Right kidney (tissue), 1 donor: ENCODE measurements at regions not wholly inside any gene's neighbourhood (a gene's known extent, or its start where the extent isn't known, plus 50 kb on each side); places are given as distances from the start of the nearest gene placed in this dataset.

Source experiments
- DNase-seq: peaks from one replicate; pipeline ENCODE4 v3.0.0-alpha.2; 2016

DNA sequence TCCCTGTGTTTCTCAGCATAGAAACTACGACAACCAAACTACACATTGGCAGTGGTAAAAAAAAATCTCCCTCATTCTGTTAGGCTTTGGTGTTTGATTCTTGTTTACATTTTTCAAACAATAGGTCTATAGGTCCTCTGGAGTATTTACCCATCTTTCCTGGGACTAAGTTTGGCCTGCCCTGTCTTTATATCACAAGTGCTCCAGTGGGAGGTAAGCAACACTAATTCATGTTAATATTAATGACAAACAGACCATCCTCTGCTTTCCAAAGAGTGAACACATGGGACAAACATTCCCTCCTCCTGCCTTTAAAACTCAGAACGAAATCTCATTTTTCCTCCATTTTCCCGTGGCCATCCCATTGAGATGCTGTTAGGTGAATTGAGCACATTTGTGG is 514.1 kb upstream of the INTU start:
- no peak for DNase-seq

DNA sequence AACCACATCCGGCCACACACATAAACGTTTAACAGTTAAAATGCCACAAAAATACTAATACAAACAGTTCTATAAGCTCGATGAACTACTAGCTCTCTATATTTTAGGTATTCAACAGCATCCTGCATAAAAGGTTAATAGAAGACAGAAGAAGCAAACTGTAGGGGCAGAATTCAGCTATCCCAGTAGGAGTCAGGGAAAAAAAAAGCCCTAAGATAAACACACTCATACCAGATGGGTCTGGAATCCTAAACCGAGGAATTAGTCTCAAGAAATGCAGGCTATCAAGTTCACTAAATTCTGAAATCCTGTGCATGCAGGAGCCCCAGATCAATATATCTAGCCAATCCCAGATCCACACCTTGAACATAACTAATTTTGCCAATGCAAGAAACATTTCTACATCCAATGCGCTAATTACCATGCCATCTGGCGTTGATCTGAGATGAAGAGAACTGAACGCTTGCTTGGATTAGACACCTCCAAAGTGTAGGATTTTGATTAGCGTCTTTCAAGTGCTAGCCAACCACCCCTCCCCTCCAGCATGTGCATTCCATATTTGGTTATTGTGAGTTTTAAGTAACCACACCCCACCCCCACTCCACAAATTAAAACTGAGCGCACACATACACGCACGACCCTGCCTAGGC is 512.2 kb upstream of the INTU start:
- DNase-seq, result no peak

DNA sequence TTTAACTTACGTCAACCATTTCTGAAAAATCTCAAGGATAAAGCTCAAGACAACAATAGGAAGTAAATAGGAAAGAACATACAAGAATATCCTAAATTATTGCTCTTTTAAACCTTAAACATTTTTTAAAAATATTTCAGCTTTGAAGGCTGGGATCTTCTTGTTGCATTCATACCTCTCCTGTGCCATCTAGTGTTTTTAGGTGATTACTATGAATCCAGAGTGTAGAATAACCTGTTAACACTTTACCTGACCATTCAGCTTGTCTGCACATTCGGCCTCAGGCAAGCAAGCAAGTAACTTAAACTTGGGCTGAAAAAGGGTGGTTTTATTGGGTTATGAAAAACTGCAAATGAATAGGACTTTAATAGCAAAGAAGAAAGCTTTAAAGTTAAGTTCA is 507.8 kb upstream of the INTU start:
- DNase-seq, result no peak

DNA sequence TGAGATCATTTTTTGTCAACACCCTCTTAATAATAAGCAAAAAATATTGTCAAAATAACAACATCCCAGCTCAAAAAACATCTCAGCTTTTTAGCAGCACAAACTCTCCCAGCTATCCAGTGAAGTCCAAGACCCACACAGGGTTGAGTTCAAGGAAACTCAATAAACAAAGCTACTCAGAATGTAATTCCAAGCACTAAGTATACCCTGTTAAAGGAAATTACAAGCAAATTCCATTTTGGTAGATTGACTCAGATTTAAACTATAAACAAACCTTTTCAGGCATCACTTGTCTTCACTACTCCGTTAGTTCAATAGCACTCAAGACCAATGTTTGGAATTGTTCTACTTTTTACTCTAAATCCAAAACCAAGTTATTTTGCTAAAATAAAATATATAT is 506.0 kb upstream of the INTU start:
- DNase-seq, result no peak

DNA sequence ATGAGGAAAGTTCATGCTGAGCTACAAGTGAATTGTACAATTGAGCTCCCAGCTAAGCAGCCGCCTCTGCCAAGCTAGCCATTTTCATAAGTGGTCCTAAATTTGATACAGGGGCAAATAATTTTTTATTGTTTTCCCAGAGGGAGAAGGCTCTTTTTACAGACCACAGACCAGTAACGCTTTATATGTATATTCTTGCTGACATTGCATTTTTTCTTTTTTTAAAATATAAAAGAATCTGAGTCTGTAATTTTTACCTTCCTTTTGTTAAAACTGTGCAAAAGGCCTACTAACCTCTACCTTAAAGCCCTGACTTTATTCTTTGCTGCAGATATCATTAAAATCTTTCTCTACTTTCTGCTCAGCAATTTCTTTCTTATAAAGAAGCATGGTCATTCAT is 501.2 kb upstream of the INTU start:
- DNase-seq, result no peak

DNA sequence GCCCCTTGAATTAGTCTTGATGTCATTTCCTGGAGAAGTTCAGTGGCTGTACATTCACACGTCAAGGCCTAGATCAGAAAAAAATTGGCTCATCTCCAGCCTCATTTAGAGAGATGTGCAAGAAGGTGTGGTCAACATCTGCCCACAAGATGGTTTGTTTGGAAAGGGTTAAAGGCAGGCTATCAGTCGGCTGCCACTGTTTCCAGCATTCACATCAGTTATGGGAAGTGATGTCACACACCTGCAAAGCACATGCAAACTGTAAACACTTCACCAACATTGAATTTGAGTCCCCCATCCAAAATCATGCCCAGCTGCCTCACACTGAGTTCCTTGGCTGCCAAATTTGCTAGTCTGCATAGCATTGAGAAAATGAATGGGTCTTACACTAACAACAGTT is 498.3 kb upstream of the INTU start:
- no peak for DNase-seq

DNA sequence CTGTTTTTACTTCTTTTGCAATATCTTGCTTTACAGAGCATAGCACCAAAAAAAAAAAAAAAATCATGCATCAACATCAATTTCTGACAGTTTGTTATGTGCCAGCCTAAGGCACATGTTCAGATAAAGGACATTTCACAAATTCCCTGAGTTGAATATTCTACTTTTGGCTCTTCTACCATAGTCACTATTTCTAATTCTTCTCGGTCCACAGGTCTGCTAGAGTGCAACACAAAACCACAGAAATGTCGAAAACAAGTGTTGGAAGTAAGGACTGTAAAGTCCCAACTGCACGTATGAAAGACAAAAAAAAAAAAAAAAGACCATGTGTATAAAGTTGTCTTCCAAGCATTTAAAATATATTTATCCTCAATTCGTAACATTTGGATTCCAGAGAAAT is 494.2 kb upstream of the INTU start:
- no peak for DNase-seq

DNA sequence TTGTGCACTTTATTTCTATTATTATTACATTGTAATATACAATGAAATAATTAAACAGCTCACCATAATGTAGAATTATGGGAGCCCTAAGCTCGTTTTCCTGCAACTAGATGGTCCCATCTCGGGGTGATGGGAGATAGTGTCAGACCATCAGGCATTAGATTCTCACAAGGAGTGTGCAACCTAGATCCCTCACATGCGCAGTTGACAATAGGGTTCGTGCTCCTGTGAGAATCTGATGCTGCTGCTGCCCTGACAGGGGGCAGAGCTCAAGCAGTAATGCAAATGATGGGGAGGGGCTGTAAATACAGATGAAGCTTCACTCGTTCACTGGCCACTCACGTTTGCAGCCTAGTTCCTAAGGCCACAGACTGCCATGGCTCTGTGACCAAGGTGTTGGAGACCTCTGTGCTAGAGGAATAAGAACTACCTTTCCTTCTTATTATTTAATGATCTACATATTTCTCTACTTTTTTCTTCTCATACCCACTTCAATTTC is 492.9 kb upstream of the INTU start:
- DNase-seq, result no peak

DNA sequence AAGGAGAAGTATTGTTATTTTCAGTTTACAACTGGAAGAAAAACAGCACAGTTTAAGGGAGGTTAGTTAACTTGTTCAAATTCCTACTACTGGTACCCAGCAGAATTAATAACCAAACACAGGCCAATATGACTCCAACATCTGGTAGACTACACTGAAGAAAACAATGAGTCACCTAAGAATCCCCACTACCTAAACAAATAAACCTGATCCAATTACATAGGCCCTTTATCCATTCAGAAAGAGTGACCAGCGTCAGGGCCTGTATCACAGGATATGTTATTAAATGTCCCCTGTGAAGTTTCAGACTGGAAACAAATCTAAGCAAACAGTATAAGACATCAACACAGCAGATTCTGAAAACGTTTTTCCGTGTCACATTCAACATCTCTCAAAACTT is 492.5 kb upstream of the INTU start:
- no peak for DNase-seq

DNA sequence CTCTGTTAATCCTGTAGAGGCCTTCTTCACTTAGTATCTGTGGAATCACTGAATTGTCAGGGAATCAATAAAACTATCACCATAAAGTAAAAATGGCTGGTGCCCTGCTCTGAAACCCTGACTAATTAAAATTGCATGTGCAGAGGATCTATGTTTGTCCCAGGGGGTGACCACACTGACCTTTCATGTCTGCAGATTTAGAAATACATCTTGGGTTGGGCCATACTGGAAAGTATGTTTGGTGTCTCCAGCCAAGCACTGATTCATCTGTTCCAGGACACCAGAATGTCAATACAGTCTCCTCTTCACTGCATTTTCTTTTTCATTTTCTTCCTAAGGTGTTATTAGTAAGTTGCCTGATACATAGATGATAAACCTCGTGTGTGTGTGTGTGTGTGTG is 490.9 kb upstream of the INTU start:
- DNase-seq, result no peak

DNA sequence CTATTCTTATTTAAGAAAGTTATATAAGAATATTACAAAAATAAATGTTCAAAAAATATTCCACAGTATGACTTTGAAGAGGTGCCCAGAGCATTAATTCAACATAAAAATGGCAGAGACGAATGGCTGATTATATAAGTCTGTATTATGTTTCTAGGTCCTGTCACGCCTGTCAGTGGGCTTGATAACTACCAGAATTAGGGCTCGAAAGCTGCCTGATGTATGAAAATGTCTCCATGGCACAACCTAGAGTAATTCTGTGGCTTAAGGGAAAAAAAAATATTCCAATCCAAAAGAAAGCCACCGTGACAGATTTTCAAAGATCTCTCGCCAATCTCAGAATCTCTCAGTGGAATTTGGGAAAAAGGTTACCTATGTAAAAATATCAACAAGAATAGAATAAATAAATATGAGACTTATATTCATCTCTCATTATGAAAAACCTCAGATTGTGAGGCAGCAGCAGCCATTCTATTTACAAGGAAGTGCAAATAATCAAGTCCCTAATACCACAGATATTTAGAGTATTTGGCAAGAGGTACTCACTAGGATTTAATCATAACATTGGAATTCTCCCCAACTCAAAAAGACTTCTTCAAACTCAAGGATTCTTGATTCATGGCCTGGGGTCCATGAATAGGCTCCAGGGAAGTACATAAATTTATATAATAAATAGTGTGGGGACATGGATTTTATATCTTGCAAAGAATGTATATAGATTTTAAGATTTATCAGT is 489.1 kb upstream of the INTU start:
- no peak for DNase-seq

DNA sequence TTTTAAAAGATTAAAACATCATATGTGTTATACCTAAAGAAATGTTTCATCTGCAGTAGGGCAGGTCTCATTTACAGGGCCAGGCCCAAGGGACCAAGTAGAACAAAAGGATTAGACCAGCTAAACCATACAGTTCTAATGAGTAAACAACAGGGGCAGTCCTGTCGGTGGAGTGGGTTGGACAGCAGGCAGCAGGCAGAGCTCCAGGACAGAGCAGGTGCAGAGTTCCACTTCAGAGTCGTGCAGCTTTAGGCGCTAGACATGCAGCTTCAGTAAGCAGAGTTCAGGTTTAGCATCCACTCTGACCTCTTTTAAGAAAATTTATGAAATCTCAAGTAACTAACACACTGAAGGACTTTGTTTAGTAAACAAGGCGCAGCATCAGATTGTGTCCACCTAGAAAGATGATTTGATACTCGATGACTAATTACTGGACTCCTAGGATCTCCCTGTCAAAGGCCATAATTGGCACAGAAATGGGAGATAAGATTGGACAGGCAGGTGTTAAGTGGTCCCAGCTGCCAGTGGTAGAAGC is 487.7 kb upstream of the INTU start:
- DNase-seq, result no peak

DNA sequence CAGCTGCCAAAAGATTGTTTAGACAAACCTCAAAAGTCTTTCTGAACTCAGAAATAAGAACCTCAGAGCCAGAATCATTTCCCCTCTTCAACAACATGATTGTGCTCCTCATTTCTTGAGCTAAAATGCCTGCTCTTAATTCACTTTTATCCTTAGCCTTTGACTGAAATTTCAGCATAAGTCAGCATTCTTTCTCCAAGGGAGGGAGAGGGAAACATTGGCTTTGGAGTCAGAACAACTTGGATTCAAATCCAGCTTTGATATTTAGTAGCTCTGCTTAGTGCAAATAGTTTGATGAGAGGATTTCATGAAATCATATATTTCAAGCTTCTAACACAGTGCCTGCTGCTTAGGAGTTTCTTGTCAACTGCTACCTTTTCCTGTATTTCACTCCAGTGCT is 484.6 kb upstream of the INTU start:
- DNase-seq, result no peak

DNA sequence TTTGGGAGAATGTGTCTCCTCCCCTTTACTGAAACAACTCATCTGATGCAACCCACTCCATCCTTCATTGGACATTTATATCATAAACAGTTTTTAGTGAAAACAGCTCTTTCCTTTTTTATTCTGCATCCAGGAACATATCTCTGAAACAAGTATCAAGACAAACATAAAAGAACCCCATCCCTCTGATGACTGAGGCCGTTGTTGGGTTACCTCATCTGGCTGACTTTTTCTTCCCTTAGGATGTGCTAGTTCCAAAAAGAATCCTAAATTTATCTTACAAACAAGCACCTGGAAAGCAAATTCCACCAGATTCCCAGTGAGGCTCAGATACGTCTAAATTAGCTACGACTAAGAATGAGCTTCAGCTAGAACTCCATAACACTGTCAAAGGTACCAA is 483.7 kb upstream of the INTU start:
- no peak for DNase-seq

DNA sequence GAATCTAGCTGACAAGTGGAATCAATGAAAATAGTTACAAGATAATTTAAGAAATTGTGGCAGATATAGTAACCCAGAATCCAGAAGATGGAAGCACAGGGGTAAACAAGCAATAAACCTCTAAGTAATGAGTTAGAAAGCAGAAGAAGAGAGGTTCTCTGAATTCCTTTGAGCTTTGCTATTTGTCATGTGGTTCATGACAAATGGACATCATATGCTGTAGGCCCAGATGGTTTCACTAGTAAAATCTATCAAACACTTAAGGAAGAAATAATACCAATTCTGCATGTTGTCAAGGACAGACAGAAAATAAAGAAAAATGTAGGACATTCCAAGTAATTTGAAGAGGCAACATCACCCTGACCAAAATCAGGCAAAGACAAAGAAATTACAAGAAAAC is 480.8 kb upstream of the INTU start:
- DNase-seq, result no peak

DNA sequence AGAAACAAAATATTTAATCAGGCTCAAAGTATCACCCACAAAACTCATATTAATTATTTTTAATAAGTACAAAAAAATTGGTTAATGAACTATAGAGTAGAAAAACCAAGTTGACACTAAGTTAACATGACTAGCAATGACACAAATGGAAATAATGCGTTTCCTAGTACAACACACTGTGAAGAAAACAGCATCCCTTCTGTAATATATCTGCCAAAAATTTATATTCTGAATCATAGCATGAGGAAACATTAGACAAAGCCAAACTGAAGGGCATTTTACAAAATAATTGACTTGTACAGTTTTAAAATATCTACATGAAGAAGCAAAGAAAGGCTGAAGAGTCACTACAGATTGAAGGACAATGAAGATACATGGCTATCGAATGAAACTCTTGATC is 477.6 kb upstream of the INTU start:
- DNase-seq, result no peak

DNA sequence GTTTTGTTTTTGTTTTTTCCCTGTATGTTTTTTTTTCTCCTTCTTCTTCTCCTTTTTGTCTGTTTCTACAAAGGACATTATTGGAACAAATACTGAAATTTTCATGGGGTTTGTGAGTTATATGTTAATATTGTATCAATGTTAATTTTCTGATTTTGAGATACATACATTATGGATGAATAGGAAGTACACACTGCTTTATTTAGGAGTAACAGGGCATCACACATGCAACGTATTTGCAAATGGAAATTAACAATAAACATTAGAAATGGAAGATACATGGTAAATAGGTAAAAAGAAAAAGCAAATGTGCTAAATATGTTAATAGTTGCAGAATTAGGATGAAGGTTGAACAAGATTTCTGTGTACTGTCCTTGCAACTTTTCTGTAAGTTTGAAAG is 477.2 kb upstream of the INTU start:
- DNase-seq, result no peak

DNA sequence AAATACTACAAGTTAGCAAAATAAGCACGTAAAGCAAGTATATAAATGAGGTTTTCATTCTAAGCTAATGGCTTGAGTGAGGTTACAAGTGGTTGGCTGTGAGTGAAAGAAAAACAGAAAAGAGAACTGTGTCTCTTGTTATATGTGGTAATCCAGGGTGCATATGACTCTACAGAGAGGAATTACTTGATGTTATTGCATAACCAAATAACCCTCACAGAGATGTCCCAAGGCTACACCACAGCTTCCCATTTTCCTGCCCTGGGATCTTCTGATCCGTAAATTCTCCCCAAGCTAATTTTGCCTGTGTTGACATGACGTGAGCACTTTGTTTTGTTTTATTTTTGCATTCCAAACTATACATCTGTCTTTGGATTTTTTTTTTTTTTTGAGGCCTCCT is 470.0 kb upstream of the INTU start:
- DNase-seq, result no peak

DNA sequence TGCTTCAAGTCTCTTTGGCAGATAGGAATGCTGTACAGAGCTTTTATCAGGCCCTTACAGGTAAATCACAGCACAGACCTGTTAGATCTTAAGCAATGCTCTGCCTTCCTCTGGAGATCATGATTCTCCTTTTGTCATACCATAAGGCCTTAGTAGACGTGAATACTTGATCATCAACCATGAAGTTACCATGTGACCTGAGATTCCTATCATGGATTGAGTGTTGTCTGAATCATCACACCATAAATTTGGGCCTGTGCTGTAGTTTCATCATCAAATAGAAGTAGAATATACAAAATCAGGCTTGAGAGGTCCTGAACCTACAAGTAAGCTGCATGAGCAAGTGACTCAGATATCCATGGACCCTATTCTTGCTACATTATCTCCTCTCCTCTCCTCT is 466.8 kb upstream of the INTU start:
- no peak for DNase-seq

DNA sequence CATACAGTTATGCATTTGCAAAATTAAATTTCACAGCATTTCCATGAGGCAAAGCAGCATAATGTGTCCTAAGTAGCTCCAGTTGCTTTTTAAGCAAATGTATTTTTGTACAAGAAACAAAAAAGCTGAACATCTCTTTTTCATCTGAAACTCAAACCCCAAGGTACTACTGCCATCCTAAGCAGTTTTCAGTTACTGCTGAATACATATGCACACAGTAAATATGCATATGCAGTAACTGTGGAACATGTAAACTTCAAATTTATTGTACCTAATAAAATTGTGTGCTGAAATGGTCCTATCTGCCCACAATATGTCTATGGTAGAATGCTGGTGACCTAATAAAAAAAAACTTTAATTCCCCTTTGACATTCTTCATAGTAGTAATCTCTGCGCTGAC is 458.6 kb upstream of the INTU start:
- DNase-seq, result no peak

DNA sequence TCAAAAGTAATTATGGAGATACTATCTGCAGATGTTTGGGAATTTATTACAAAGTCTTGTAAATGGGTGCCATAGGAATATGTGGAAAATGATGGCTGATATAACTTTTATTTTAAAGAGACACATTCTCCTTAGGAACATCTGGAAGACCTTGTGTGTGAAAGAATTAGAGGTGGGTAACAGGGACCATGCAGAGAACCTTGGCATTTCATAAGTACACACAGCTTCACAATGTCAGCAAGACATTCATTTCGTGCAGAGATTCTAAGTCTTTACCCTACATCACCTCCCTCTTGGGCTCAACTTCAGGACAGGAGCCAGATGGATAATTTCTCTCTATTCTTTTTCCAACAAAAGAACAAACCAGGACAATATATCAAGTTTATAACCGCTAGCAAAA is 458.1 kb upstream of the INTU start:
- DNase-seq, result peak; percentile 16

DNA sequence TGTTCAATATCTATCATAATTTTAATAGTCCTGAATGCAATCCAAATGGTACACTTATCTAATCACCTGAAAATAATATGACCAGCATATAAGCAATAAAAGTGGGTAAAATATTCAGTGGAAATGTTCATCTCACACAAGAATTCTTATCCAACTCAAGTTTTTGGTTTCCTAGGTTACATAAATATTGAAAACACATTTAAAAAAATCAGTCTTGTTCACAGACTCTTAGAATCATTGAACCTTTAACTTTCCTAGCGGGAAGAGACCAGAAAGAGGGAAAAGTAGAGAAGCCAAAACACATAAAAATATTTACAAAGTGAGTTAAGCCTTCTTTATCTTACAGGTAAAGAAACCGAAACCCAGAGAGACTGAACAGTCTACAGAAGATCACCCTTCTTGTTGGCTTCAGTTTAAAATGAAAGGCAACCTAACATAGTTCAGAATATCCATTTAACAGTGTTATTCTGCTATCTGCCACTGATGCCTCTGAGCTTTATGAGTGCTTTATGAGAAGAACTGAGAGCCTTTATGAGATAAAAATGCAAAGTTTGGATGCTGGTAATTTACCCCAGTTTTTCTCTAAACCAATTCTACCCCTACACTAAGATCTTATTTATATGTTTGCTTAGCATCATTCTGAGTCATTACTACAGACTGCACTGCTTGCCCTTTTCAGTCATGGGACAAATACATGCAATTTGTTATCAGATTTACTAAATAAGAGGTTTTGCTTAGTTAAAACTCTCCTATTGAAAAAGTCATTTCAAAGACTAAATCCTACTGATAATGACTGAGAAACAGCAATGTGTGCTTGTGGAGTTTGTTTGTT is 453.3 kb upstream of the INTU start:
- no peak for DNase-seq

DNA sequence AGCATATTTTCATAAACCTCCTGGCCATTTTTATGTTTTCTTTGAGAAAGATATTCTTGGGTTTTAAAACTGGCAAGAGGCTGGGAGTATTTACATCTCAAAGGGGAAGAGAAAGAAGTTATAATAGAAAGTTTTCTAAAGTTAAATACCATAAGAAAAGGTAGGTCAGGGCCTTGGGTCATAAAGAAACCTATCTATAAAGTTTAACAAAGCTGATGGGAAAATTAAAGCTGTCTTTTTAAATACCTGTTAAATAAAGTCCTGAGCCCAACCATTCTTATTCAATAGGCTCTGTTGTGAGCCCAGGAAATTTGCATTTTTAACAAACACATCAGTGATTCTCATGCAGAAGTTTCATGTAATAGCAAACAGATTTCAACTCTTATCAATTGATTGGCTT is 451.8 kb upstream of the INTU start:
- no peak for DNase-seq
